NCI-H1694 treated with DMSO at 0.1 percent for 48 hours (cell line): ENCODE measurements at regions not wholly inside any gene's neighbourhood (a gene's known extent, or its start where the extent isn't known, plus 50 kb on each side); places are given as distances from the start of the nearest gene placed in this dataset.

ENCODE experiments used
- DNase-seq: peaks from one replicate; lab custom pipeline; 2025; lab: John Stamatoyannopoulos, UW

- DNase-seq, result no peak
Observed at GRCh38 chr6:47116086-47116485, 74.0 kb upstream of the ADGRF1 start.

GRCh38 chr6:47114460-47114859, 72.3 kb upstream of the ADGRF1 start:
- DNase-seq, result no peak

GRCh38 chr6:47112317-47112716, 70.2 kb upstream of the ADGRF1 start:
- no peak for DNase-seq

- DNase-seq, result no peak
Observed at GRCh38 chr6:47111685-47112084, 69.6 kb upstream of the ADGRF1 start.

- DNase-seq, result no peak
Observed at GRCh38 chr6:47109281-47109680, 67.1 kb upstream of the ADGRF1 start.

- no peak for DNase-seq
Observed at GRCh38 chr6:47106721-47107197, 64.6 kb upstream of the ADGRF1 start.

GRCh38 chr6:47106216-47106615, 64.1 kb upstream of the ADGRF1 start:
- DNase-seq, result no peak

GRCh38 chr6:47105469-47106178, 63.5 kb upstream of the ADGRF1 start:
- no peak for DNase-seq

GRCh38 chr6:47103931-47104330, 61.8 kb upstream of the ADGRF1 start:
- DNase-seq, result no peak

GRCh38 chr6:47102331-47102730, 60.2 kb upstream of the ADGRF1 start:
- DNase-seq, result no peak

- no peak for DNase-seq
Observed at GRCh38 chr6:47098570-47098993, 56.5 kb upstream of the ADGRF1 start.

GRCh38 chr6:47097092-47097945, 55.2 kb upstream of the ADGRF1 start:
- peak; percentile 55 for DNase-seq

GRCh38 chr6:47096211-47096895, 54.2 kb upstream of the ADGRF1 start:
- no peak for DNase-seq

GRCh38 chr6:47094241-47094925, 52.3 kb upstream of the ADGRF1 start:
- no peak for DNase-seq

GRCh38 chr6:47093169-47093568, 51.0 kb upstream of the ADGRF1 start:
- no peak for DNase-seq

- DNase-seq, result peak; percentile 22
Observed at GRCh38 chr6:47091886-47092668, 49.9 kb upstream of the ADGRF1 start.
